GM12878 (cell line): ENCODE measurements at regions not wholly inside any gene's neighbourhood (a gene's known extent, or its start where the extent isn't known, plus 50 kb on each side); places are given as distances from the start of the nearest gene placed in this dataset.

Experiments used
- ATAC-seq: fragments of 200-7000 bp; cut with Tn5 transposase; 3 replicates; pipeline ENCODE4 v1.9.1; 2020; ENCODE audit warnings: mild to moderate bottlenecking, moderate library complexity
- BruUV-seq: library from RNA; stranded (reverse); fragments of 400-500 nt; replicated peaks from 2 replicates; lab custom pipeline; 2021; lab: Mats Ljungman, UMichigan
- CTCF ChIA-PET: fragments of 300-600 bp; sonication (Branson Sonifier 250); formaldehyde crosslinking; extraction: SDS; loops from one replicate; lab custom pipeline; 2021; ENCODE audit warnings: inconsistent platforms; lab: Yijun Ruan, JAX
- POLR2A ChIA-PET: fragments of 350-600 bp; formaldehyde crosslinking; extraction: SDS; loops from one replicate; lab custom pipeline; 2021; ENCODE audit warnings: inconsistent platforms; lab: Charles Lee
- RAD21 ChIA-PET: fragments of 300-600 bp; sonication (Branson Sonifier 250); formaldehyde crosslinking; loops from one replicate; lab custom pipeline; 2023; ENCODE audit warnings: antibody characterized with exemption; ENCODE audit not compliant: unreplicated experiment; lab: Charles Lee
- SMC1A ChIA-PET: fragments of 300-600 bp; sonication (Branson Sonifier 250); formaldehyde crosslinking; loops from one replicate; lab custom pipeline; 2023; ENCODE audit not compliant: unreplicated experiment, uncharacterized antibody; lab: Charles Lee
- DNase-seq: peaks from one replicate; pipeline ENCODE4 v3.0.0-alpha.2; 2011; ENCODE audit warnings: low read depth, low spot score
- FAIRE-seq: peaks from 3 replicates; lab custom pipeline; 2011; peaks lifted over from hg19 to GRCh38; lab: Jason Lieb, UNC
- H2AFZ ChIP-seq: 2 replicates; pipeline ENCODE4 v1.6.0; 2011; ENCODE audit warnings: low read depth, low read length, control low read depth; ENCODE audit not compliant: control insufficient read depth
- H3K27ac ChIP-seq: 2 replicates; pipeline ENCODE4 v1.5.1; 2011; ENCODE audit warnings: control low read depth; ENCODE audit not compliant: control insufficient read depth, insufficient read depth
- H3K27me3 ChIP-seq, 2 experiments: replicated peaks in 1 of 2; 2 replicates each; pipeline versions ENCODE4 v1.6.0 to v1.6.1; 2011; ENCODE audit warnings: low read length in 1 of 2; ENCODE audit not compliant: control insufficient read depth in 2 of 2, insufficient read depth in 2 of 2
- H3K36me3 ChIP-seq, 2 experiments: 2 replicates each; pipeline ENCODE4 v1.5.1; 2011; ENCODE audit warnings: low read length in 1 of 2; ENCODE audit not compliant: control insufficient read depth in 2 of 2, insufficient read depth in 2 of 2
- H3K4me1 ChIP-seq: 2 replicates; pipeline ENCODE4 v1.6.1; 2011; ENCODE audit warnings: mild to moderate bottlenecking, low read length, moderate library complexity, mixed read lengths; ENCODE audit not compliant: control insufficient read depth, insufficient read depth
- H3K4me2 ChIP-seq: 2 replicates; pipeline ENCODE4 v1.6.0; 2011; ENCODE audit warnings: control low read depth; ENCODE audit not compliant: control insufficient read depth, insufficient read depth
- H3K4me3 ChIP-seq: fragments of 200-600 bp; sonication (generic); 2 replicates; pipeline ENCODE4 v1.5.1; 2016
- H3K79me2 ChIP-seq: 2 replicates; pipeline ENCODE4 v1.6.0; 2011; ENCODE audit warnings: low read length; ENCODE audit not compliant: control insufficient read depth, insufficient read depth
- H3K9ac ChIP-seq: 2 replicates; pipeline ENCODE4 v1.8.0; 2011; ENCODE audit warnings: low read length, control low read depth, mixed read lengths; ENCODE audit not compliant: control insufficient read depth, insufficient read depth
- H3K9me3 ChIP-seq: replicated peaks from 3 replicates; pipeline ENCODE4 v1.5.1; 2011; ENCODE audit warnings: mild to moderate bottlenecking, low read length; ENCODE audit not compliant: control insufficient read depth, insufficient read depth
- H4K20me1 ChIP-seq: 2 replicates; pipeline ENCODE4 v1.6.0; 2011; ENCODE audit not compliant: control insufficient read depth, insufficient read depth
- BHLHE40 ChIP-seq, 2 experiments: fragments of 450-650 bp in 1 of 2; IDR thresholded peaks; 2 replicates each; pipeline ENCODE4 v1.6.1; 2011 to 2017; ENCODE audit warnings: low read depth in 2 of 2, borderline replicate concordance in 1 of 2, improper control_type of control experiment in 1 of 2, low read length in 1 of 2, mild to moderate bottlenecking in 1 of 2
- BRCA1 ChIP-seq: IDR thresholded peaks from 2 replicates; pipeline ENCODE4 v1.6.1; 2011; ENCODE audit warnings: low read depth, low read length, improper control_type of control experiment
- CBX3 ChIP-seq: fragments of 200-600 bp; sonication (generic); IDR thresholded peaks from 2 replicates; pipeline ENCODE4 v1.6.1; 2016; ENCODE audit warnings: low read depth, borderline replicate concordance
- CHD1 ChIP-seq: IDR thresholded peaks from 2 replicates; pipeline ENCODE4 v1.6.1; 2012; ENCODE audit warnings: low read depth, low read length, improper control_type of control experiment
- ELK1 ChIP-seq: IDR thresholded peaks from 2 replicates; pipeline ENCODE4 v1.6.1; 2012; ENCODE audit warnings: low read depth, low read length, improper control_type of control experiment
- EP300 ChIP-seq, 2 experiments: fragments of 150-350 bp in 1 of 2; IDR thresholded peaks; 2 replicates each; pipeline ENCODE4 v1.6.1; 2011 to 2012; ENCODE audit warnings: low read depth in 2 of 2, low read length in 2 of 2, borderline replicate concordance in 1 of 2, improper control_type of control experiment in 1 of 2, inconsistent platforms in 1 of 2; ENCODE audit not compliant: control insufficient read depth in 1 of 2
- KLF5 ChIP-seq: fragments of 450-650 bp; IDR thresholded peaks from 2 replicates; pipeline ENCODE4 v1.6.1; 2014; ENCODE audit warnings: mild to moderate bottlenecking; ENCODE audit not compliant: partially characterized antibody
- LARP7 ChIP-seq: fragments of 450-650 bp; IDR thresholded peaks from 2 replicates; pipeline ENCODE4 v1.6.1; 2017; ENCODE audit warnings: mild to moderate bottlenecking
- MLLT1 ChIP-seq: fragments of 450-650 bp; IDR thresholded peaks from 2 replicates; pipeline ENCODE4 v1.6.1; 2016; ENCODE audit warnings: mild to moderate bottlenecking
- MYB ChIP-seq: fragments of 150-350 bp; IDR thresholded peaks from 2 replicates; pipeline ENCODE4 v1.6.1; 2014; ENCODE audit warnings: mild to moderate bottlenecking, low read depth, low read length, borderline replicate concordance
- PML ChIP-seq: IDR thresholded peaks from 2 replicates; pipeline ENCODE4 v1.6.1; 2012; ENCODE audit warnings: low read length, inconsistent platforms
- POLR2A ChIP-seq: IDR thresholded peaks from 2 replicates; pipeline ENCODE4 v1.6.1; 2011; ENCODE audit warnings: low read depth, mild to moderate bottlenecking, low read length
- POLR2AphosphoS5 ChIP-seq: IDR thresholded peaks from 2 replicates; pipeline ENCODE4 v1.6.1; 2011; ENCODE audit warnings: mild to moderate bottlenecking, low read length, inconsistent platforms
- REST ChIP-seq: IDR thresholded peaks from 2 replicates; pipeline ENCODE4 v1.6.1; 2012; ENCODE audit warnings: mild to moderate bottlenecking, low read depth, low read length
- SMC3 ChIP-seq: IDR thresholded peaks from 2 replicates; pipeline ENCODE4 v1.6.1; 2011; ENCODE audit warnings: low read length, improper control_type of control experiment, borderline replicate concordance
- SPI1 ChIP-seq: IDR thresholded peaks from 2 replicates; pipeline ENCODE4 v1.6.1; 2011; ENCODE audit warnings: low read depth, mild to moderate bottlenecking, low read length, moderate library complexity, borderline replicate concordance; ENCODE audit not compliant: insufficient read depth
- YBX1 ChIP-seq: fragments of 450-650 bp; IDR thresholded peaks from 2 replicates; pipeline ENCODE4 v1.6.1; 2016; ENCODE audit warnings: antibody characterized with exemption
- ZNF384 ChIP-seq: IDR thresholded peaks from 2 replicates; pipeline ENCODE4 v1.6.1; 2012; ENCODE audit warnings: low read depth, mild to moderate bottlenecking, low read length, improper control_type of control experiment, borderline replicate concordance
- WGBS: methylation state at CpG from one replicate; pipeline ENCODE4 v1.1.6; 2016; ENCODE audit warnings: low lambda C conversion rate; ENCODE audit not compliant: insufficient replicate concordance, insufficient coverage; ENCODE audit errors: missing lambda C conversion rate; 5-methylcytosine and 5-hydroxymethylcytosine counted together
- in situ Hi-C: fragments of 300-500 bp; cut with MboI; formaldehyde crosslinking; loops from 9 replicates; pipeline ENCODE4 v1.14.3; 2018; ENCODE audit warnings: mixed read lengths
- intact Hi-C: fragments of 100-400 bp; cut with micrococcal nuclease; formaldehyde crosslinking; loops from one replicate; pipeline ENCODE4 v1.14.2; 2022; ENCODE audit not compliant: unreplicated experiment

- in situ Hi-C loops, result no loop called here
- FAIRE-seq, result no peak
- H3K9me3 ChIP-seq, result no peaks in the 10 kb centered on the region
- H3K9ac ChIP-seq, result no peak overlapping the region
- ChIA-PET SMC1A (no interaction called here), CTCF (no interaction called here), POLR2A (no interaction called here), RAD21 (no interaction called here)
- intact Hi-C loops, result no loop called here
- no peaks in the 10 kb centered on the region for H3K79me2 ChIP-seq
- no peak for ATAC-seq
- no peak overlapping the region for H2AFZ ChIP-seq
- no peak overlapping the region for H3K4me3 ChIP-seq
- no TSS peak for BruUV-seq
- no peak for TF ChIP-seq BHLHE40 (IDR thresholded peaks at IDR 0.05; ENCODE audit: borderline replicate concordance in 1 of 2, low read depth in 2 of 2, low read length in 1 of 2)
- no peak for TF ChIP-seq YBX1
- TF ChIP-seq ELK1, result no peak
- no peak for TF ChIP-seq KLF5
- no peak for TF ChIP-seq SPI1
- TF ChIP-seq LARP7, result no peak
- no peak for TF ChIP-seq CBX3
- TF ChIP-seq CHD1, result no peak
- TF ChIP-seq ZNF384, result no peak
- no peak for TF ChIP-seq MLLT1
- TF ChIP-seq POLR2A, result no peak
- TF ChIP-seq MYB, result no peak
- no peak for TF ChIP-seq POLR2AphosphoS5
- no peak for TF ChIP-seq SMC3
- no peak for TF ChIP-seq BRCA1
- no peak for TF ChIP-seq EP300 (IDR thresholded peaks at IDR 0.05; ENCODE audit: borderline replicate concordance in 1 of 2, control insufficient read depth in 1 of 2, low read depth in 2 of 2, low read length in 2 of 2)
- TF ChIP-seq REST, result no peak
- no peak for TF ChIP-seq PML
- H3K27me3 ChIP-seq, result no peaks in the 10 kb centered on the region; a peak in 1 of 4 replicates
- H4K20me1 ChIP-seq, result no peaks in the 10 kb centered on the region
- H3K4me2 ChIP-seq, result no peak overlapping the region
- WGBS, result 14% methylated on average over 4 of the region's 4 CpGs
- H3K4me1 ChIP-seq, result no peaks in the 10 kb centered on the region
- no peaks in the 10 kb centered on the region for H3K36me3 ChIP-seq
- DNase-seq, result no peak
- no peak overlapping the region for H3K27ac ChIP-seq
Observed at GRCh38 chr17:73791121-73791520, 146.9 kb upstream of the SDK2 start.
